SU-DHL-6 (cell line): ENCODE measurements at regions not wholly inside any gene's neighbourhood (a gene's known extent, or its start where the extent isn't known, plus 50 kb on each side); places are given as distances from the start of the nearest gene placed in this dataset.
"Not testable (repeated sequence)": the region's sequence is repeated elsewhere in the genome, so short reads cannot be mapped to it uniquely, and the experiment has no call there.

Source experiments
- H2AFZ ChIP-seq: fragments of 200-600 bp; sonication (generic); 2 replicates; pipeline ENCODE4 v1.6.1; 2014; ENCODE audit warnings: low read depth, mild to moderate bottlenecking, moderate library complexity, mixed read lengths, antibody characterized with exemption, low read length; ENCODE audit not compliant: severe bottlenecking
- H3F3A ChIP-seq: fragments of 200-600 bp; shearing (Covaris generic); 2 replicates; pipeline ENCODE4 v1.6.0; 2016; ENCODE audit warnings: antibody characterized with exemption, mild to moderate bottlenecking; ENCODE audit not compliant: insufficient read depth
- H3K27ac ChIP-seq: fragments of 200-600 bp; sonication (generic); 2 replicates; pipeline ENCODE4 v1.5.1; 2016; ENCODE audit warnings: low read depth, mild to moderate bottlenecking, low read length, moderate library complexity, mixed read lengths
- H3K27me3 ChIP-seq: fragments of 200-600 bp; sonication (generic), shearing (Covaris generic); 2 replicates; pipeline ENCODE4 v1.6.0; 2014; ENCODE audit warnings: mild to moderate bottlenecking, low read length
- H3K36me3 ChIP-seq: fragments of 200-600 bp; sonication (generic); 2 replicates; pipeline ENCODE4 v1.6.1; 2014; ENCODE audit warnings: mild to moderate bottlenecking, low read length, mixed read lengths
- H3K4me2 ChIP-seq: fragments of 300-600, 200-600 bp; shearing (Covaris generic), sonication (generic); 2 replicates; pipeline ENCODE4 v1.6.0; 2014; ENCODE audit warnings: low read length, low read depth, mild to moderate bottlenecking; ENCODE audit not compliant: poor library complexity, severe bottlenecking
- H3K4me3 ChIP-seq: fragments of 200-600 bp; sonication (generic); 2 replicates; pipeline ENCODE4 v1.5.1; 2014; ENCODE audit warnings: antibody characterized with exemption, low read length, mild to moderate bottlenecking, mixed read lengths; ENCODE audit not compliant: insufficient read depth, poor library complexity, severe bottlenecking
- H3K79me2 ChIP-seq: fragments of 200-600 bp; sonication (generic); 2 replicates; pipeline ENCODE4 v1.6.1; 2014; ENCODE audit warnings: mild to moderate bottlenecking, low read length, moderate library complexity; ENCODE audit not compliant: insufficient read depth
- H3K9ac ChIP-seq: fragments of 200-600 bp; sonication (generic); 2 replicates; pipeline ENCODE4 v1.7.0; 2014; ENCODE audit warnings: mild to moderate bottlenecking, low read length
- H3K9me2 ChIP-seq: fragments of 200-600 bp; sonication (generic); replicated peaks from 2 replicates; pipeline ENCODE4 v1.6.1; 2014; ENCODE audit warnings: low read length; ENCODE audit not compliant: insufficient read depth
- H3K9me3 ChIP-seq: fragments of 200-600 bp; sonication (generic); 2 replicates; pipeline ENCODE4 v1.6.1; 2014; ENCODE audit warnings: low read length, mixed read lengths; ENCODE audit not compliant: insufficient read depth
- H4K20me1 ChIP-seq: fragments of 200-600 bp; sonication (generic); 2 replicates; pipeline ENCODE4 v1.6.1; 2014; ENCODE audit warnings: low read depth, mild to moderate bottlenecking, antibody characterized with exemption, low read length, moderate library complexity, mixed read lengths
- CTCF ChIP-seq: fragments of 200-600 bp; sonication (generic); IDR thresholded peaks from one replicate; pipeline ENCODE4 v1.5.1; 2017; ENCODE audit warnings: antibody characterized with exemption, mild to moderate bottlenecking, low read length, moderate library complexity; ENCODE audit not compliant: insufficient read depth, poor library complexity, severe bottlenecking
- EZH2phosphoT487 ChIP-seq: fragments of 200-600 bp; sonication (generic), shearing (Covaris generic); conservative IDR thresholded peaks from 2 replicates; pipeline ENCODE4 v1.6.1; 2018; ENCODE audit warnings: mild to moderate bottlenecking, antibody characterized with exemption, low read length, moderate library complexity, mixed read lengths

GRCh38 chr2:90209009-90209408, 1517.5 kb downstream of the RPIA start:
- Histone ChIP-seq H3K27me3 (no peaks in the 10 kb centered on the region), H3K27ac (peak overlapping the region; percentile 79), H2AFZ (no peak overlapping the region), H3K36me3 (no peaks in the 10 kb centered on the region), H3F3A (peaks cover 11% of the 10 kb centered on the region; the same call in 1 of the 2 replicates), H3K9me2 (no peaks in the 10 kb centered on the region), H3K9me3 (no peaks in the 10 kb centered on the region), H3K4me3 (no peak overlapping the region), H3K9ac (no peak overlapping the region), H3K79me2 (peaks cover 4% of the 10 kb centered on the region; the same call in 1 of the 2 replicates), H4K20me1 (no peaks in the 10 kb centered on the region), H3K4me2 (peak overlapping the region; percentile 83)
- TF ChIP-seq CTCF (no peak), EZH2phosphoT487 (no peak)

DNA sequence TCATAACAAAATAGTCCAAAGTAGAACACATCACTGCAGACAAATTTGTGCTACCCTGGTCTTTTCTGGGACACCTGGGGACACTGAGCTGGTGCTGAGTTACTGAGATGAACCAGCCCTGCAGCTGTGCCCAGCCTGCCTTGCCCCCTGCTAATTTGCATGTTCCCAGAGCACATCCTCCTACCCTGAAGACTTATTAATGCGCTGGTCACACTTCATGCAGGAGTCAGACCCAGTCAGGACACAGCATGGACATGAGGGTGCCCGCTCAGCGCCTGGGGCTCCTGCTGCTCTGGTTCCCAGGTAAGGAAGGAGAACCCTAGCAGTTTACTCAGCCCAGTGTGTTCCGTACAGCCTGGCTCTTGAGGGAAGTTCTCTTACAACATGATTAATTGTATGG, 1518.3 kb downstream of the RPIA start:
- H3K79me2 ChIP-seq = peaks cover 4% of the 10 kb centered on the region; the same call in 1 of the 2 replicates
- no peaks in the 10 kb centered on the region for H3K9me2 ChIP-seq
- peak overlapping the region; percentile 79 for H3K27ac ChIP-seq
- no peaks in the 10 kb centered on the region for H4K20me1 ChIP-seq
- H3K9ac ChIP-seq = peak overlapping the region; percentile 67
- no peaks in the 10 kb centered on the region for H3K36me3 ChIP-seq
- no peaks in the 10 kb centered on the region for H3K9me3 ChIP-seq
- H3F3A ChIP-seq = peaks cover 18% of the 10 kb centered on the region
- H3K27me3 ChIP-seq = no peaks in the 10 kb centered on the region
- H3K4me2 ChIP-seq = peak overlapping the region; percentile 83
- no peak for TF ChIP-seq EZH2phosphoT487
- no peak for TF ChIP-seq CTCF
- H2AFZ ChIP-seq = no peak overlapping the region
- peak overlapping the region; percentile 58 for H3K4me3 ChIP-seq

DNA sequence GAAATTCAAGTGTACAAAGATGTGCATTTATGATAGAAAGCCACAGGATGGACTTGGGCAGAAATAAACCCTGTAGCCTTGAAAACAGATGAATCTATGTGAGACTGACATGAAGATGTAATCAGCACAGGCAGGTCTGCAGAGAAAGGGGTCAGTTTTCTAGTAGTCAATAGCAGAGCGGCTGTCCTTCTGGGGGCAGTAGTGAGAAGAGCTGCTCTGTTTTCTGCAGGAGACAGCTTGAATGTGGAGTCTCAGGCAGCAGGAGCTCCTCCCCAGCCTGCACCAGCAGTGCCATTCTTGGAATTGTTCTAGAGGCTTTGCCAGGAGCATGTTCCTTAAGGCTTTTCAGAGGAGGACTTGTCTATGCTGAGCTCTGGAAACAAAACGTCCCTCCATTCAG, 1524.4 kb downstream of the RPIA start:
- not testable (repeated sequence) for H3K79me2 ChIP-seq, H3K36me3 ChIP-seq, H3K27me3 ChIP-seq, H3K9me3 ChIP-seq, H3K9me2 ChIP-seq, H2AFZ ChIP-seq, H4K20me1 ChIP-seq, H3K4me3 ChIP-seq
- Histone ChIP-seq H3K27ac (peak overlapping the region; percentile 58), H3K9ac (peak overlapping the region; percentile 33; the same call in 1 of the 2 replicates), H3K4me2 (peak overlapping the region; percentile 34), H3F3A (peaks cover 26% of the 10 kb centered on the region)

- H3K27me3 ChIP-seq, H3K9me2 ChIP-seq, H3K9me3 ChIP-seq, H3K4me2 ChIP-seq, H3K4me3 ChIP-seq, H3K36me3 ChIP-seq, H4K20me1 ChIP-seq, H3K79me2 ChIP-seq, H2AFZ ChIP-seq: not testable (repeated sequence)
- H3F3A ChIP-seq = peaks cover 17% of the 10 kb centered on the region
- H3K9ac ChIP-seq = peak overlapping the region; percentile 37
- H3K27ac ChIP-seq = peak overlapping the region; percentile 58
These were observed 1525.3 kb downstream of the RPIA start for GRCh38 chr2:90216801-90217200.

GRCh38 chr2:90218534-90218933, 1527.1 kb downstream of the RPIA start:
- H3F3A ChIP-seq = peaks cover 15% of the 10 kb centered on the region
- H2AFZ ChIP-seq, H3K79me2 ChIP-seq, H3K4me2 ChIP-seq, H3K9me2 ChIP-seq, H3K27ac ChIP-seq, H3K4me3 ChIP-seq, H3K36me3 ChIP-seq, H4K20me1 ChIP-seq, H3K27me3 ChIP-seq, H3K9me3 ChIP-seq, H3K9ac ChIP-seq: not testable (repeated sequence)

DNA sequence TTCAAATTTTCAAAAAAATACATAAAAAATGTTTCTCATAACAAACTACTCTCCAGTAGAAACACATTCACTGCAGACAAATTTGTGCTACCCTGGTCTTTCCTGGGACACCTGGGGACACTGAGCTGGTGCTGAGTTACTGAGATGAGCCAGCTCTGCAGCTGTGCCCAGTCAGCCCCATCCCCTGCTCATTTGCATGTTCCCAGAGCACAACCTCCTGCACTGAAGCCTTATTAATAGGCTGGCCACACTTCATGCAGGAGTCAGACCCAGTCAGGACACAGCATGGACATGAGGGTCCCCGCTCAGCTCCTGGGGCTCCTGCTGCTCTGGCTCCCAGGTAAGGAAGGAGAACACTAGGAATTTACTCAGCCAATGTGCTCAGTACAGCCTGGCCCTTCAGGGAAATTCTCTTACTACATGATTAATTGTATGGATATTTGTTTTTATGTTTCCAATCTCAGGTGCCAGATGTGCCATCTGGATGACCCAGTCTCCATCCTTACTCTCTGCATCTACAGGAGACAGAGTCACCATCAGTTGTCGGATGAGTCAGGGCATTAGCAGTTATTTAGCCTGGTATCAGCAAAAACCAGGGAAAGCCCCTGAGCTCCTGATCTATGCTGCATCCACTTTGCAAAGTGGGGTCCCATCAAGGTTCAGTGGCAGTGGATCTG, 1529.3 kb downstream of the RPIA start:
- Histone ChIP-seq H3K9ac (peak overlapping the region; percentile 59), H3K27ac (peak overlapping the region; percentile 77), H3K4me2 (peak overlapping the region; percentile 67)

More for the DNA sequence above, 1529.3 kb downstream of the RPIA start:
- H3K36me3 ChIP-seq, H3K79me2 ChIP-seq, H3K9me3 ChIP-seq, H2AFZ ChIP-seq, H3F3A ChIP-seq, H3K9me2 ChIP-seq, H4K20me1 ChIP-seq, H3K27me3 ChIP-seq: not testable (repeated sequence)
- H3K4me3 ChIP-seq = peak overlapping the region; percentile 58
